K562 (cell line): ENCODE measurements at regions not wholly inside any gene's neighbourhood (a gene's known extent, or its start where the extent isn't known, plus 50 kb on each side); places are given as distances from the start of the nearest gene placed in this dataset.

ENCODE experiments used
- ATAC-seq: fragments of 200-7000 bp; cut with Tn5 transposase; 3 replicates; pipeline ENCODE4 v1.9.1; 2020; ENCODE audit warnings: moderate library complexity
- BruUV-seq: library from RNA; stranded (reverse); fragments of 400-500 nt; replicated peaks from 2 replicates; lab custom pipeline; 2021; lab: Mats Ljungman, UMichigan
- CTCF ChIA-PET: fragments of 300-600 bp; formaldehyde crosslinking; extraction: SDS; loops from one replicate; lab custom pipeline; 2021; ENCODE audit warnings: low intra/inter-chr PET ratio; lab: Yijun Ruan, JAX
- POLR2A ChIA-PET: fragments of 300-600, 350-650 bp; sonication (Branson Sonifier 250); formaldehyde crosslinking; extraction: SDS; loops from one replicate; lab custom pipeline; 2021; ENCODE audit warnings: antibody characterized with exemption, inconsistent platforms; lab: Yijun Ruan, JAX
- DNase-seq, 4 experiments: peaks; one replicate each; pipeline versions ENCODE4 v3.0.0 to v3.0.0-alpha.2; 2011 to 2018; ENCODE audit warnings: low spot score in 3 of 4, mixed read lengths in 3 of 4; ENCODE audit errors: extremely low read depth in 1 of 4
- FAIRE-seq: peaks from 2 replicates; lab custom pipeline; 2011; peaks lifted over from hg19 to GRCh38; lab: Jason Lieb, UNC
- H2AFZ ChIP-seq: 2 replicates; pipeline ENCODE4 v1.6.0; 2011; ENCODE audit warnings: low read depth, low read length, control low read depth, inconsistent platforms
- H3K27ac ChIP-seq: fragments of 200-600 bp; 3 replicates; pipeline ENCODE4 v1.8.0; 2011; ENCODE audit warnings: low read depth, mild to moderate bottlenecking, control low read depth, inconsistent platforms, low read length, moderate library complexity, mixed read lengths; ENCODE audit errors: extremely low read depth
- H3K27me3 ChIP-seq, 2 experiments: fragments of 300-600 bp in 1 of 2; 2 replicates in 1 of 2; 3 replicates in 1 of 2; pipeline versions ENCODE4 v1.6.0 to v1.8.0; 2011; ENCODE audit warnings: inconsistent platforms in 2 of 2, low read length in 2 of 2, mild to moderate bottlenecking in 1 of 2, mixed read lengths in 1 of 2, moderate library complexity in 1 of 2; ENCODE audit not compliant: control insufficient read depth in 2 of 2, insufficient read depth in 2 of 2
- H3K36me3 ChIP-seq: fragments of 300-600 bp; 3 replicates; pipeline ENCODE4 v1.8.0; 2011; ENCODE audit warnings: mild to moderate bottlenecking, low read length, inconsistent platforms; ENCODE audit not compliant: control insufficient read depth, insufficient read depth
- H3K4me1 ChIP-seq, 2 experiments: fragments of 200-600 bp in 1 of 2; replicated peaks in 1 of 2; 2 replicates in 1 of 2; 3 replicates in 1 of 2; pipeline versions ENCODE4 v1.5.1 to v1.8.0; 2011; ENCODE audit warnings: inconsistent platforms in 2 of 2, low read length in 2 of 2, mild to moderate bottlenecking in 1 of 2, mixed read lengths in 1 of 2, moderate library complexity in 1 of 2; ENCODE audit not compliant: control insufficient read depth in 2 of 2, insufficient read depth in 2 of 2
- H3K4me2 ChIP-seq: 2 replicates; pipeline ENCODE4 v1.6.1; 2011; ENCODE audit warnings: low read length, control low read depth, inconsistent platforms, mixed read lengths; ENCODE audit not compliant: insufficient read depth
- H3K4me3 ChIP-seq: fragments of 200-600 bp; sonication (generic), shearing (Covaris generic); 2 replicates; pipeline ENCODE4 v1.5.1; 2016; ENCODE audit warnings: control low read depth, inconsistent platforms
- H3K79me2 ChIP-seq: fragments of 200-600 bp; 3 replicates; pipeline ENCODE4 v1.8.0; 2011; ENCODE audit warnings: low read length, inconsistent platforms; ENCODE audit not compliant: control insufficient read depth, insufficient read depth
- H3K9ac ChIP-seq, 2 experiments: 2 replicates each; pipeline versions ENCODE4 v1.6.0 to v1.6.1; 2011; ENCODE audit warnings: low read depth in 2 of 2, low read length in 2 of 2, control low read depth in 1 of 2, inconsistent platforms in 1 of 2, mild to moderate bottlenecking in 1 of 2, mixed read lengths in 1 of 2; ENCODE audit not compliant: insufficient read depth in 1 of 2
- H3K9me1 ChIP-seq: one replicate; pipeline ENCODE4 v1.6.0; 2011; ENCODE audit warnings: inconsistent platforms, mild to moderate bottlenecking, low read length, moderate library complexity; ENCODE audit not compliant: control insufficient read depth, insufficient read depth
- H3K9me3 ChIP-seq: replicated peaks from 2 replicates; pipeline ENCODE4 v1.5.1; 2011; ENCODE audit warnings: low read depth, low read length, inconsistent platforms; ENCODE audit not compliant: control insufficient read depth, insufficient read depth
- H4K20me1 ChIP-seq: replicated peaks from 2 replicates; pipeline ENCODE4 v1.6.1; 2011; ENCODE audit warnings: low read length, inconsistent platforms, mixed read lengths; ENCODE audit not compliant: control insufficient read depth, insufficient read depth
- ADNP ChIP-seq: fragments of 200-800 bp; sonication (Bioruptor generic); IDR thresholded peaks from 2 replicates; pipeline ENCODE4 v1.6.1; 2016; ENCODE audit warnings: missing genetic modification characterization, missing compliant biosample characterization
- CBX3 ChIP-seq, 2 experiments: IDR thresholded peaks; 1 replicate in 1 of 2; 2 replicates in 1 of 2; pipeline ENCODE4 v1.6.1; 2012; ENCODE audit warnings: inconsistent platforms in 2 of 2, low read length in 2 of 2, borderline replicate concordance in 1 of 2, control low read depth in 1 of 2
- HMG20A ChIP-seq: fragments of 450-650 bp; formaldehyde crosslinking; conservative IDR thresholded peaks from 2 replicates; pipeline ENCODE4 v1.4.0; 2020; ENCODE audit warnings: mild to moderate bottlenecking, mixed read lengths
- KAT8 ChIP-seq: fragments of 450-650 bp; IDR thresholded peaks from 2 replicates; pipeline ENCODE4 v1.6.1; 2016; ENCODE audit warnings: low read depth, mild to moderate bottlenecking
- NR2C2 ChIP-seq, 2 experiments: fragments of 200-800 bp in 1 of 2; sonication (Bioruptor generic) in 1 of 2; sonication (generic) in 1 of 2; formaldehyde crosslinking in 1 of 2; IDR thresholded peaks; 2 replicates each; pipeline versions ENCODE4 v1.6.1 to v1.8.0; 2016 to 2022; ENCODE audit warnings: mild to moderate bottlenecking in 1 of 2, missing compliant biosample characterization in 1 of 2, missing genetic modification characterization in 1 of 2, missing genetic modification reagents in 1 of 2
- NUFIP1 ChIP-seq: fragments of 450-650 bp; IDR thresholded peaks from 2 replicates; pipeline ENCODE4 v1.6.1; 2018; ENCODE audit not compliant: partially characterized antibody
- RCOR1 ChIP-seq, 2 experiments: IDR thresholded peaks; 2 replicates each; pipeline ENCODE4 v1.6.1; 2012; ENCODE audit warnings: low read depth in 2 of 2, low read length in 2 of 2, borderline replicate concordance in 1 of 2, improper control_type of control experiment in 1 of 2
- SPI1 ChIP-seq: IDR thresholded peaks from 2 replicates; pipeline ENCODE4 v1.6.1; 2011; ENCODE audit warnings: low read depth, low read length, control low read depth, borderline replicate concordance
- TOE1 ChIP-seq, 2 experiments: fragments of 450-650 bp in 1 of 2; sonication (generic) in 1 of 2; formaldehyde crosslinking in 1 of 2; IDR thresholded peaks; 2 replicates each; pipeline versions ENCODE4 v1.7.1 to v1.8.0; 2016 to 2022; ENCODE audit warnings: borderline replicate concordance in 2 of 2, mild to moderate bottlenecking in 2 of 2, antibody characterized with exemption in 1 of 2, inconsistent platforms in 1 of 2, low read depth in 1 of 2, missing genetic modification reagents in 1 of 2, moderate library complexity in 1 of 2
- ZBTB7A ChIP-seq: IDR thresholded peaks from 2 replicates; pipeline ENCODE4 v1.6.1; 2011; ENCODE audit warnings: low read depth, mild to moderate bottlenecking, low read length, moderate library complexity, borderline replicate concordance; ENCODE audit not compliant: control insufficient read depth
- ZNF143 ChIP-seq: sonication (generic); formaldehyde crosslinking; IDR thresholded peaks from 2 replicates; pipeline ENCODE4 v1.9.0; 2022; ENCODE audit warnings: mild to moderate bottlenecking, missing genetic modification reagents
- ZNF780A ChIP-seq: fragments of 250-450 bp; sonication (Bioruptor Pico); IDR thresholded peaks from 2 replicates; pipeline ENCODE4 v1.5.0; 2021; ENCODE audit warnings: mild to moderate bottlenecking
- WGBS: fragments of 100-300 bp; shearing (Covaris generic); methylation state at CpG from one replicate; pipeline ENCODE4 v1.1.6; 2016; ENCODE audit warnings: low coverage, mixed read lengths; ENCODE audit not compliant: insufficient coverage; ENCODE audit errors: missing lambda C conversion rate; 5-methylcytosine and 5-hydroxymethylcytosine counted together
- in situ Hi-C: fragments of 300-500 bp; cut with MboI; formaldehyde crosslinking; loops from 4 replicates; pipeline ENCODE4 v1.15.0; 2018; ENCODE audit warnings: inconsistent platforms, mixed read lengths
- intact Hi-C: fragments of 100-400 bp; cut with micrococcal nuclease; formaldehyde crosslinking; loops from 2 replicates; pipeline ENCODE4 v1.14.2; 2022

DNA sequence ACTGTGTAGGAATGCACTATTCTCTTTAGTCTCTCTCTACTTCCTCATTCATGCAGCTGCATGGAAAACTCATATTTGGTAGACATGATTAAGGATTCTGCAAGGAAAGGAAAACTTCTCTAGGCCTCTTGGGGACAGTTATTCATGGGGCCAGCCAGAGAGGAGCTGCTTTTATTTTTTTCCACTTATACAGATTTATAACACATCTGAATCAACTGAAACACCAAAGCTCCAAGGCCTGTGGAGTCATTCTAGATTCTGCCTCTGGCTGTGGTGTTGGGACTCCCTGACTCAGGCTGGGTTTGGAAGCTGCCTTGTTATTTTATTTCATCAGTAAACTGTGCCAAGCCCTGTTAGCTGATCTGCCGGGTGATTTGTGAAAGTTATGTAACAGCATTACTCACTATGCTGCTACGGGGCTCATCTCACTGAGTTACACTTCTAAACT, 83.9 kb upstream of the EDEM3 start:
- Histone ChIP-seq H3K36me3 (no peaks in the 10 kb centered on the region), H3K9ac (no peak overlapping the region), H3K9me3 (no peaks in the 10 kb centered on the region), H3K9me1 (no peaks in the 10 kb centered on the region), H3K79me2 (no peaks in the 10 kb centered on the region), H3K4me1 (no peaks in the 10 kb centered on the region), H4K20me1 (no peaks in the 10 kb centered on the region), H3K4me3 (no peak overlapping the region), H3K4me2 (no peak overlapping the region)
- BruUV-seq = no TSS peak
- WGBS = 37% methylated on average over 2 of the region's 2 CpGs
- intact Hi-C loops = no loop called here
- no peak for TF ChIP-seq NR2C2 (CRISPR knock-in tag; IDR thresholded peaks at IDR 0.05)
- no peak for TF ChIP-seq NR2C2 (tag; IDR thresholded peaks at IDR 0.05)
- TF ChIP-seq SPI1 = 0 out of 2 replicates have a peak, but pooled peaks have one; percentile 6
- TF ChIP-seq, all 486 proteins: peak for 1
- CTCF ChIA-PET = no interaction called here
- Histone ChIP-seq H2AFZ (no peak overlapping the region), H3K27me3 (no peaks in the 10 kb centered on the region), H3K27ac (no peak overlapping the region)
- in situ Hi-C loops = no loop called here
- POLR2A ChIA-PET = no interaction called here
- DNase-seq (no peak), FAIRE-seq (no peak), ATAC-seq (peak; percentile 35)

DNA sequence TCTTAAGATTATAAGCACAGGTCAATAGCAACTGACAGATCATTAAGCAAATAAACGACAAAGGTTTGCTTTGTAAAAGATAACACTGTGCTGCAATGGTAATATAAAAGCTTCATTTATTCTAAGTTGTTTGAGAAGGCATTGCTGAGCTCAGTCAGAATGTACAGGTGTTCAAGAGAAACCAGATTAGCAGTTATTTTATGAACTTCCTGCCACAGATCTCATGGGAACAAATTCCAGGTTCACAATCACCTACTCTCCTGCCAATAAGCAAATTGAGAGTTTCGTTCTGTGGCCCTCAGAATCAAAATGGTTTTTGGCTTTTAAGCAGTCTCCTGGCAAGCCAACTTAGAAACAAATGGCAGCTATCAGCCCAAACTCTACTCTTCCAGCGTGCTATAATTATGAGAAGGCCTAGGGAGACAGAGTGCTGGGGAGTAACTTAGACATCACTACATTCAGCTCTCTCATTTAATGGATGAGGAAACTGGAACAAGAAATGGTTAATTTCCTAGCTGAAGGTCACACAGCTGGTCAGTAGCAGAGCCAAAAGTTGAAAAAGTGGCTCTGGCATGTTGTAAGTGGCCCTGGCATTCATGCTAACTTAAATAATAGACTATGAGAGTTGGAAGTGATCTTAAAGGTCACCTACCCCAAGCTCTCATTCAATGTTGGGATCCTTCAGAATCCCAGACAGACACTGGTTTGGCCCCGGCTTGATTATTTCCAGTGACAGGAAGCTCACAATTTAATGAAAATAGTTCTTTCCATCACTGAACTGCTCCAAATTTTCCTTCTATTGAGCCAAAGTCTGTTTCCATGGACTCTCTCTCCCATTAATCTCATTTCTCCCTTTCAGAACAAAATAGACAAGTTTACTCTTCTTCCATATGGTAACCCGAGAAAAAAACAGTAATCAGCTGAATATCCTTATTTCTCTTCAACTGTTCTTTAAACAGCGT, 82.6 kb upstream of the EDEM3 start:
- H3K27ac ChIP-seq = no peak overlapping the region
- POLR2A ChIA-PET = interaction anchor here (0.8 to 1.2 kb wide), 2 partner anchors 8 kb away, joined by 3 read pairs; no protein-coding TSS in a partner anchor
- no peak overlapping the region for H3K9ac ChIP-seq
- WGBS = 42% methylated on average over 6 of the region's 6 CpGs
- H3K9me3 ChIP-seq = no peaks in the 10 kb centered on the region
- H3K4me3 ChIP-seq = no peak overlapping the region
- no peaks in the 10 kb centered on the region for H3K9me1 ChIP-seq
- no peaks in the 10 kb centered on the region for H3K27me3 ChIP-seq
- H2AFZ ChIP-seq = no peak overlapping the region
- intact Hi-C loops (no loop called here), in situ Hi-C loops (no loop called here)
- no peak for DNase-seq
- no peak for FAIRE-seq
- no peak overlapping the region for H3K4me2 ChIP-seq
- CTCF ChIA-PET = no interaction called here
- H3K4me1 ChIP-seq = no peaks in the 10 kb centered on the region
- no peaks in the 10 kb centered on the region for H3K79me2 ChIP-seq
- H3K36me3 ChIP-seq = no peaks in the 10 kb centered on the region
- no TSS peak for BruUV-seq
- no peaks in the 10 kb centered on the region for H4K20me1 ChIP-seq
- ATAC-seq = no peak
- TF ChIP-seq CBX3 (IDR thresholded peaks at IDR 0.05; ENCODE audit: borderline replicate concordance in 1 of 2, low read length in 2 of 2) = no peak
- no peak for TF ChIP-seq ZBTB7A
- no peak for TF ChIP-seq ADNP
- TF ChIP-seq TOE1 (IDR thresholded peaks at IDR 0.05; ENCODE audit: borderline replicate concordance) = no peak
- TF ChIP-seq TOE1 (CRISPR knock-in tag; IDR thresholded peaks at IDR 0.05; ENCODE audit: borderline replicate concordance, low read depth) = no peak
- TF ChIP-seq RCOR1 (IDR thresholded peaks at IDR 0.05; ENCODE audit: borderline replicate concordance in 1 of 2, low read depth in 2 of 2, low read length in 2 of 2) = no peak
- TF ChIP-seq ZNF780A = no peak
- TF ChIP-seq HMG20A (CRISPR knock-in tag) = no peak
- no peak for TF ChIP-seq KAT8
- no peak for TF ChIP-seq ZNF143 (CRISPR knock-in tag)
- no peak for TF ChIP-seq NUFIP1
